Loucy (cell line): ENCODE measurements at regions not wholly inside any gene's neighbourhood (a gene's known extent, or its start where the extent isn't known, plus 50 kb on each side); places are given as distances from the start of the nearest gene placed in this dataset.

Source experiments
- H2AFZ ChIP-seq: fragments of 200-600 bp; sonication (generic); 2 replicates; pipeline ENCODE4 v1.6.0; 2016; ENCODE audit warnings: antibody characterized with exemption, mild to moderate bottlenecking, low read length, moderate library complexity
- H3F3A ChIP-seq: fragments of 200-600 bp; 2 replicates; pipeline ENCODE4 v1.6.0; 2016; ENCODE audit warnings: antibody characterized with exemption, low read depth, mild to moderate bottlenecking
- H3K27me3 ChIP-seq: fragments of 200-600 bp; sonication (generic); 2 replicates; pipeline ENCODE4 v1.6.1; 2014; ENCODE audit warnings: low read length, mild to moderate bottlenecking; ENCODE audit not compliant: insufficient read depth, poor library complexity, severe bottlenecking
- H3K36me3 ChIP-seq: fragments of 200-600 bp; sonication (generic); 2 replicates; pipeline ENCODE4 v1.6.1; 2016; ENCODE audit warnings: low read length; ENCODE audit not compliant: insufficient read depth
- H3K4me1 ChIP-seq: fragments of 200-600 bp; sonication (generic); 2 replicates; pipeline ENCODE4 v1.5.1; 2014; ENCODE audit warnings: low read length, mild to moderate bottlenecking; ENCODE audit not compliant: insufficient read depth, poor library complexity, severe bottlenecking
- H3K4me2 ChIP-seq: fragments of 200-600 bp; sonication (generic); 2 replicates; pipeline ENCODE4 v1.6.0; 2014; ENCODE audit warnings: antibody characterized with exemption, low read length, low read depth, mild to moderate bottlenecking; ENCODE audit not compliant: poor library complexity, severe bottlenecking
- H3K4me3 ChIP-seq: fragments of 200-600 bp; sonication (generic); 2 replicates; pipeline ENCODE4 v1.5.1; 2014; ENCODE audit warnings: low read length, mild to moderate bottlenecking, mixed read lengths; ENCODE audit not compliant: poor library complexity, severe bottlenecking
- H3K79me2 ChIP-seq: fragments of 200-600 bp; sonication (generic); 2 replicates; pipeline ENCODE4 v1.6.1; 2014; ENCODE audit warnings: low read length; ENCODE audit not compliant: insufficient read depth
- H3K9ac ChIP-seq: fragments of 200-600 bp; sonication (generic); 2 replicates; pipeline ENCODE4 v1.6.0; 2014; ENCODE audit warnings: mild to moderate bottlenecking, low read depth, low read length, moderate library complexity; ENCODE audit not compliant: poor library complexity, severe bottlenecking
- H3K9me2 ChIP-seq: fragments of 200-600 bp; sonication (generic); replicated peaks from 2 replicates; pipeline ENCODE4 v1.6.1; 2016; ENCODE audit warnings: low read depth, low read length, mixed read lengths
- H3K9me3 ChIP-seq: fragments of 200-600 bp; sonication (generic); 2 replicates; pipeline ENCODE4 v1.6.1; 2014; ENCODE audit warnings: mild to moderate bottlenecking, antibody characterized with exemption, low read length, low read depth; ENCODE audit not compliant: insufficient read depth
- H4K20me1 ChIP-seq: fragments of 200-600 bp; sonication (generic); 2 replicates; pipeline ENCODE4 v1.6.0; 2014; ENCODE audit warnings: antibody characterized with exemption, low read length, mild to moderate bottlenecking; ENCODE audit not compliant: insufficient read depth, poor library complexity, severe bottlenecking
- EZH2phosphoT487 ChIP-seq: fragments of 200-600 bp; IDR thresholded peaks from 2 replicates; pipeline ENCODE4 v1.6.1; 2018; ENCODE audit warnings: antibody characterized with exemption, mild to moderate bottlenecking, moderate library complexity, borderline replicate concordance
- TF ChIP-seq, protein P1 (sequence below): fragments of 200-600 bp; sonication (generic); conservative IDR thresholded peaks from 2 replicates; pipeline ENCODE4 v1.5.1; 2014; ENCODE audit warnings: mild to moderate bottlenecking, antibody characterized with exemption, low read length

GRCh38 chr5:12480487-12480886 lies 576.2 kb upstream of the CTNND2 start:
- H3K9me3 ChIP-seq: no peaks in the 10 kb centered on the region
- no peak overlapping the region for H3K4me2 ChIP-seq
- no peak overlapping the region for H3K9ac ChIP-seq
- no peak overlapping the region for H2AFZ ChIP-seq
- no peaks in the 10 kb centered on the region for H3K27me3 ChIP-seq
- no peaks in the 10 kb centered on the region for H3K36me3 ChIP-seq
- no peak overlapping the region for H3K4me3 ChIP-seq
- H4K20me1 ChIP-seq: no peaks in the 10 kb centered on the region
- no peaks in the 10 kb centered on the region for H3K4me1 ChIP-seq
- H3K9me2 ChIP-seq: no peaks in the 10 kb centered on the region
- TF ChIP-seq, protein P1, sequence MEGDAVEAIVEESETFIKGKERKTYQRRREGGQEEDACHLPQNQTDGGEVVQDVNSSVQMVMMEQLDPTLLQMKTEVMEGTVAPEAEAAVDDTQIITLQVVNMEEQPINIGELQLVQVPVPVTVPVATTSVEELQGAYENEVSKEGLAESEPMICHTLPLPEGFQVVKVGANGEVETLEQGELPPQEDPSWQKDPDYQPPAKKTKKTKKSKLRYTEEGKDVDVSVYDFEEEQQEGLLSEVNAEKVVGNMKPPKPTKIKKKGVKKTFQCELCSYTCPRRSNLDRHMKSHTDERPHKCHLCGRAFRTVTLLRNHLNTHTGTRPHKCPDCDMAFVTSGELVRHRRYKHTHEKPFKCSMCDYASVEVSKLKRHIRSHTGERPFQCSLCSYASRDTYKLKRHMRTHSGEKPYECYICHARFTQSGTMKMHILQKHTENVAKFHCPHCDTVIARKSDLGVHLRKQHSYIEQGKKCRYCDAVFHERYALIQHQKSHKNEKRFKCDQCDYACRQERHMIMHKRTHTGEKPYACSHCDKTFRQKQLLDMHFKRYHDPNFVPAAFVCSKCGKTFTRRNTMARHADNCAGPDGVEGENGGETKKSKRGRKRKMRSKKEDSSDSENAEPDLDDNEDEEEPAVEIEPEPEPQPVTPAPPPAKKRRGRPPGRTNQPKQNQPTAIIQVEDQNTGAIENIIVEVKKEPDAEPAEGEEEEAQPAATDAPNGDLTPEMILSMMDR: no peak
- TF ChIP-seq EZH2phosphoT487: no peak
- H3K79me2 ChIP-seq: no peaks in the 10 kb centered on the region
- H3F3A ChIP-seq: no peaks in the 10 kb centered on the region

DNA sequence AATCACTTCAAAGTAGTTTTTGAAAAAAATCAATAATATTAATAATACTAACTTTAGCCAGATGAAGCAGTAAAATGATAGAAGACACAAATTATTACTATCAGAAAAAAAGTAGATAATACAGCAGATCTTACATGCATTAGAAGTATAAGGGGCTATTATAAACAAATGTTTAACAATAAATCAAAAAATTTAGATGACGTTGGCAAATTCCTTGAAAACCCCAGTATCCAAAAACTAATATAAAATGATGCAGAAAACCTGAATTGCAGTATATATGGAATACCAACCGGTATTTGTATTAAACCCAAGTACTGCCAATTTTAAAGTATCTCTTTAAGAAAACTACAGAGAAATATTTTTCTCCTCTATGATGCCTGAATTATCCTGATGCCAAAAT lies 573.3 kb upstream of the CTNND2 start:
- Histone ChIP-seq H3K9me3 (no peaks in the 10 kb centered on the region), H3K79me2 (no peaks in the 10 kb centered on the region), H2AFZ (no peak overlapping the region), H3K27me3 (no peaks in the 10 kb centered on the region), H3F3A (no peaks in the 10 kb centered on the region), H4K20me1 (no peaks in the 10 kb centered on the region), H3K9me2 (no peaks in the 10 kb centered on the region), H3K4me3 (no peak overlapping the region), H3K36me3 (no peaks in the 10 kb centered on the region), H3K4me1 (no peaks in the 10 kb centered on the region), H3K9ac (no peak overlapping the region), H3K4me2 (no peak overlapping the region)
- TF ChIP-seq, protein P1: no peak
- TF ChIP-seq EZH2phosphoT487: no peak

DNA sequence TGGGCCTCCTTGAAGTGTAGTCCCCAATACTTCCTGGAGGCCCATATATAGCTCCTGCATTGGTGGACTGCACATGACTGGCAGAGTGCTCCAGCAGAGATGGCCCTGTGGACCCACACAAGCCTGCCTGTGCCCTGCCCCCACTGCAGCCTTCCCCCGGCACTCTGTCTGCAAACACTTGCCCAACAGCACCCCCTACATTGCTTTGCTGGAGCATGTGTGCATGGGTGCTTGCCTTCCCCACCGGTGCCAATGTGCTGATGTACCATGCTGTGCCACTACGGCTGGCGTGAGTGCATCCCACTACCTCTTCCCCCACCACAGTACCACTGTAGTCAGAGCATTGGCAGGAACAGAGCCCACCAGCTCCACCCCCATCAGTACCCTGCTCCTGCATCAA lies 563.6 kb upstream of the CTNND2 start:
- H3K9me3 ChIP-seq: no peaks in the 10 kb centered on the region
- TF ChIP-seq EZH2phosphoT487: no peak
- TF ChIP-seq, protein P1: no peak
- H3K36me3 ChIP-seq: no peaks in the 10 kb centered on the region
- H3K9me2 ChIP-seq: no peaks in the 10 kb centered on the region
- no peaks in the 10 kb centered on the region for H3K4me1 ChIP-seq
- no peak overlapping the region for H2AFZ ChIP-seq
- no peaks in the 10 kb centered on the region for H3K79me2 ChIP-seq
- H3K4me3 ChIP-seq: no peak overlapping the region
- H3K27me3 ChIP-seq: no peaks in the 10 kb centered on the region
- no peaks in the 10 kb centered on the region for H3F3A ChIP-seq
- H3K9ac ChIP-seq: no peak overlapping the region
- no peak overlapping the region for H3K4me2 ChIP-seq
- H4K20me1 ChIP-seq: no peaks in the 10 kb centered on the region
